ENCODE measurements at regions not wholly inside any gene's neighbourhood (a gene's known extent, or its start where the extent isn't known, plus 50 kb on each side); places are given as distances from the start of the nearest gene placed in this dataset.
"Not testable (repeated sequence)": the region's sequence is repeated elsewhere in the genome, so short reads cannot be mapped to it uniquely, and the experiment has no call there.

- TF ChIP-seq RAD21 (conservative IDR thresholded peaks at IDR 0.05), result no peak
- TF ChIP-seq MXI1 (conservative IDR thresholded peaks at IDR 0.05; ENCODE audit: poor library complexity, severe bottlenecking), result no peak
- no peak for TF ChIP-seq REST (IDR thresholded peaks at IDR 0.05; ENCODE audit: borderline replicate concordance)
- TF ChIP-seq EP300 (conservative IDR thresholded peaks at IDR 0.05; ENCODE audit: poor library complexity, severe bottlenecking), result no peak
- TF ChIP-seq SMC3 (conservative IDR thresholded peaks at IDR 0.05; ENCODE audit: poor library complexity), result no peak
- no peak for TF ChIP-seq POLR2AphosphoS5 (IDR thresholded peaks at IDR 0.05)
- TF ChIP-seq, protein P1, sequence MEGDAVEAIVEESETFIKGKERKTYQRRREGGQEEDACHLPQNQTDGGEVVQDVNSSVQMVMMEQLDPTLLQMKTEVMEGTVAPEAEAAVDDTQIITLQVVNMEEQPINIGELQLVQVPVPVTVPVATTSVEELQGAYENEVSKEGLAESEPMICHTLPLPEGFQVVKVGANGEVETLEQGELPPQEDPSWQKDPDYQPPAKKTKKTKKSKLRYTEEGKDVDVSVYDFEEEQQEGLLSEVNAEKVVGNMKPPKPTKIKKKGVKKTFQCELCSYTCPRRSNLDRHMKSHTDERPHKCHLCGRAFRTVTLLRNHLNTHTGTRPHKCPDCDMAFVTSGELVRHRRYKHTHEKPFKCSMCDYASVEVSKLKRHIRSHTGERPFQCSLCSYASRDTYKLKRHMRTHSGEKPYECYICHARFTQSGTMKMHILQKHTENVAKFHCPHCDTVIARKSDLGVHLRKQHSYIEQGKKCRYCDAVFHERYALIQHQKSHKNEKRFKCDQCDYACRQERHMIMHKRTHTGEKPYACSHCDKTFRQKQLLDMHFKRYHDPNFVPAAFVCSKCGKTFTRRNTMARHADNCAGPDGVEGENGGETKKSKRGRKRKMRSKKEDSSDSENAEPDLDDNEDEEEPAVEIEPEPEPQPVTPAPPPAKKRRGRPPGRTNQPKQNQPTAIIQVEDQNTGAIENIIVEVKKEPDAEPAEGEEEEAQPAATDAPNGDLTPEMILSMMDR (IDR thresholded peaks at IDR 0.05; ENCODE audit: poor library complexity, severe bottlenecking), result no peak
- no peak for TF ChIP-seq EZH2 (IDR thresholded peaks at IDR 0.05; ENCODE audit: borderline replicate concordance, insufficient read depth, low read length, poor library complexity, severe bottlenecking)
- no peaks in the 10 kb centered on the region for H3K36me3 ChIP-seq (ENCODE audit: insufficient read depth, low read length)
- H4K20me1 ChIP-seq (ENCODE audit: insufficient read depth), result no peaks in the 10 kb centered on the region
- H2AFZ ChIP-seq (ENCODE audit: low read depth, low read length), result no peak overlapping the region
- no peaks in the 10 kb centered on the region for H3K79me2 ChIP-seq (replicated peaks; ENCODE audit: insufficient read depth, low read length)
- no peak overlapping the region for H3K4me2 ChIP-seq (ENCODE audit: low read length)
- H3K27me3 ChIP-seq (ENCODE audit: insufficient read depth, low read depth, low read length), result no peaks in the 10 kb centered on the region
- no peaks in the 10 kb centered on the region for H3K9me2 ChIP-seq (ENCODE audit: insufficient read depth, low read length)
- H3K9ac ChIP-seq (ENCODE audit: low read length), result no peak overlapping the region
- H3F3A ChIP-seq (ENCODE audit: insufficient read depth, low read length, poor library complexity, severe bottlenecking), result no peaks in the 10 kb centered on the region
- no peaks in the 10 kb centered on the region for H3K9me3 ChIP-seq (ENCODE audit: low read length)
- H3K27ac ChIP-seq (ENCODE audit: low read length), result no peak overlapping the region
- H3K4me3 ChIP-seq (ENCODE audit: low read length), result no peak overlapping the region
These were observed 639.4 kb downstream of the SLC16A7 start for GRCh38 chr12:60235261-60235660.

DNA sequence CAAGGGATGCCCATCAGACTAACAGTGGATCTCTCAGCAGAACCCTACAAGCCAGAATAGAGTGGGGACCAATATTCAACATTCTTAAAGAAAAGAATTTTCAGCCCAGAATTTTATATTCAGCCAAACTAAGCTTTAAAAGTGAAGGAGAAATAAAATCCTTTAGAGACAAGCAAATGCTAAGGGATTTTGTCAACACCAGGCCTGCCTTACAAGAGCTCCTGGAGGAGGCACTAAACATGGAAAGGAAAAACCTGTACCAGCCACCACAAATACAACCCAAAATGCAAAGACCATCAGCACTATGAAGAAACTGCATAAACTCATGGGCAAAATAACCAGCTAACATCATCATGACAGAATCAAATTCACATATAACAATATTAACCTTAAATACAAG, 640.6 kb downstream of the SLC16A7 start:
- not testable (repeated sequence) for H3F3A ChIP-seq (ENCODE audit: insufficient read depth, low read length, poor library complexity, severe bottlenecking); H3K9ac ChIP-seq (ENCODE audit: low read length); H3K27me3 ChIP-seq (ENCODE audit: insufficient read depth, low read depth, low read length); H3K4me2 ChIP-seq (ENCODE audit: low read length); H3K9me3 ChIP-seq (ENCODE audit: low read length); H3K36me3 ChIP-seq (ENCODE audit: insufficient read depth, low read length); H4K20me1 ChIP-seq (ENCODE audit: insufficient read depth); H3K4me3 ChIP-seq (ENCODE audit: low read length); H3K27ac ChIP-seq (ENCODE audit: low read length); H2AFZ ChIP-seq (ENCODE audit: low read depth, low read length); H3K79me2 ChIP-seq (replicated peaks; ENCODE audit: insufficient read depth, low read length); H3K9me2 ChIP-seq (ENCODE audit: insufficient read depth, low read length)

DNA sequence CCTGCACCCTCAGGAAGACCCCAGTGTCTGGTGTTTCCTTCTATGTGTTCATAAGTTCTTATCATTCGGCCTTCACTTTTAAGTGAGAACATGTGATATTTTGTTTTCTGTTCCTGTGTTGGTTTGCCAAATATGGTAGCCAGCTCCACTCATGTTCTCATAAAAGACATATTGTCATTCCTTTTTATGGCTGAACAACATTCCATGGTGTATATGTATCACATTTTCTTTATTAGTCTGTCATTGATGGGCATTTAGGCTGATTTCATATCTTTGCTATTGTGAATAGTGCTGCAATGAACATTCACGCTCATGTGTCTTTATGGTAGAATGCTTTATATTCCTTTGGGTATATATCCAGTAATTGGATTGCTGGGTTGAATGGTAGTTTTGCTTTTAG, 645.1 kb downstream of the SLC16A7 start:
- no peaks in the 10 kb centered on the region for H3K36me3 ChIP-seq (ENCODE audit: insufficient read depth, low read length)
- H3K27me3 ChIP-seq (ENCODE audit: insufficient read depth, low read depth, low read length), result no peaks in the 10 kb centered on the region
- no peaks in the 10 kb centered on the region for H4K20me1 ChIP-seq (ENCODE audit: insufficient read depth)
- H3K79me2 ChIP-seq (replicated peaks; ENCODE audit: insufficient read depth, low read length), result no peaks in the 10 kb centered on the region
- H3K9ac ChIP-seq (ENCODE audit: low read length), result no peak overlapping the region
- no peak overlapping the region for H3K4me3 ChIP-seq (ENCODE audit: low read length)
- H3K27ac ChIP-seq (ENCODE audit: low read length), result no peak overlapping the region
- H3K4me2 ChIP-seq (ENCODE audit: low read length), result no peak overlapping the region
- H3K9me2 ChIP-seq (ENCODE audit: insufficient read depth, low read length), result no peaks in the 10 kb centered on the region
- no peak overlapping the region for H2AFZ ChIP-seq (ENCODE audit: low read depth, low read length)
- H3K9me3 ChIP-seq (ENCODE audit: low read length), result no peaks in the 10 kb centered on the region
- TF ChIP-seq POLR2AphosphoS5 (IDR thresholded peaks at IDR 0.05) (no peak), EZH2 (IDR thresholded peaks at IDR 0.05; ENCODE audit: borderline replicate concordance, insufficient read depth, low read length, poor library complexity, severe bottlenecking) (no peak), REST (IDR thresholded peaks at IDR 0.05; ENCODE audit: borderline replicate concordance) (no peak), EP300 (conservative IDR thresholded peaks at IDR 0.05; ENCODE audit: poor library complexity, severe bottlenecking) (no peak), MXI1 (conservative IDR thresholded peaks at IDR 0.05; ENCODE audit: poor library complexity, severe bottlenecking) (no peak), TAF1 (IDR thresholded peaks at IDR 0.05; ENCODE audit: low read depth) (no peak), SMC3 (conservative IDR thresholded peaks at IDR 0.05; ENCODE audit: poor library complexity) (no peak), RAD21 (conservative IDR thresholded peaks at IDR 0.05) (no peak)
- TF ChIP-seq, protein P1 (IDR thresholded peaks at IDR 0.05; ENCODE audit: poor library complexity, severe bottlenecking), result no peak
- no peaks in the 10 kb centered on the region for H3F3A ChIP-seq (ENCODE audit: insufficient read depth, low read length, poor library complexity, severe bottlenecking)

Data from neural cell (in vitro differentiated cells).